ENCODE measurements at regions not wholly inside any gene's neighbourhood (a gene's known extent, or its start where the extent isn't known, plus 50 kb on each side); places are given as distances from the start of the nearest gene placed in this dataset.

GRCh38 chr9:36488389-36488756 lies 84.3 kb upstream of the MELK start:
- no peaks in the 10 kb centered on the region for H3K36me3 ChIP-seq (ENCODE audit: control insufficient read depth, insufficient read depth, low read length)
- H3K4me1 ChIP-seq (ENCODE audit: control insufficient read depth, insufficient read depth, low read length), result peaks cover 12% of the 10 kb centered on the region
- no peaks in the 10 kb centered on the region for H3K27me3 ChIP-seq (ENCODE audit: control insufficient read depth, insufficient read depth, low read length)
- DNase-seq (ENCODE audit: low read depth in 4 of 6, low spot score in 6 of 6), result peak in 1 of 6 donors; percentile 13
- no peaks in the 10 kb centered on the region for H3K9me3 ChIP-seq (ENCODE audit: control insufficient read depth, insufficient read depth, low read length)
- H3K27ac ChIP-seq (ENCODE audit: low read depth, low read length), result peak overlapping the region; percentile 97
- H3K4me3 ChIP-seq (ENCODE audit: low read depth, low read length), result peak overlapping the region; percentile 61
- WGBS (ENCODE audit: insufficient coverage), result 0% methylated on average over 3 of the region's 5 CpGs

- Histone ChIP-seq H3K9me3 (ENCODE audit: control insufficient read depth, insufficient read depth, low read length) (no peaks in the 10 kb centered on the region), H3K4me3 (ENCODE audit: low read depth, low read length) (peak overlapping the region; percentile 61), H3K27ac (ENCODE audit: low read depth, low read length) (peak overlapping the region; percentile 97), H3K27me3 (ENCODE audit: control insufficient read depth, insufficient read depth, low read length) (no peaks in the 10 kb centered on the region), H3K36me3 (ENCODE audit: control insufficient read depth, insufficient read depth, low read length) (peaks cover 5% of the 10 kb centered on the region), H3K4me1 (ENCODE audit: control insufficient read depth, insufficient read depth, low read length) (peaks cover 12% of the 10 kb centered on the region)
- WGBS (ENCODE audit: insufficient coverage), result 0% methylated on average over 92 of the region's 94 CpGs
- DNase-seq (ENCODE audit: low read depth in 4 of 6, low spot score in 6 of 6), result peak in 5 of 6 donors; percentile 70 to 97 (median 81)
Measured at GRCh38 chr9:36487482-36488388, 85.0 kb upstream of the MELK start.

GRCh38 chr9:36486933-36487481 lies 85.7 kb upstream of the MELK start:
- WGBS (ENCODE audit: insufficient coverage), result under 1% methylated on average over 63 of the region's 63 CpGs
- Histone ChIP-seq H3K4me3 (ENCODE audit: low read depth, low read length) (peak overlapping the region; percentile 76), H3K9me3 (ENCODE audit: control insufficient read depth, insufficient read depth, low read length) (no peaks in the 10 kb centered on the region), H3K27ac (ENCODE audit: low read depth, low read length) (peak overlapping the region; percentile 77), H3K36me3 (ENCODE audit: control insufficient read depth, insufficient read depth, low read length) (peaks cover 5% of the 10 kb centered on the region), H3K27me3 (ENCODE audit: control insufficient read depth, insufficient read depth, low read length) (no peaks in the 10 kb centered on the region), H3K4me1 (ENCODE audit: control insufficient read depth, insufficient read depth, low read length) (peaks cover 14% of the 10 kb centered on the region)
- DNase-seq (ENCODE audit: low read depth in 4 of 6, low spot score in 6 of 6), result peak in 3 of 6 donors; percentile 15 to 58 (median 44)

GRCh38 chr9:36486329-36486932 lies 86.3 kb upstream of the MELK start:
- 0% methylated on average over 23 of the region's 24 CpGs for WGBS (ENCODE audit: insufficient coverage)
- H3K9me3 ChIP-seq (ENCODE audit: control insufficient read depth, insufficient read depth, low read length), result no peaks in the 10 kb centered on the region
- H3K27me3 ChIP-seq (ENCODE audit: control insufficient read depth, insufficient read depth, low read length), result no peaks in the 10 kb centered on the region
- peaks cover 5% of the 10 kb centered on the region for H3K36me3 ChIP-seq (ENCODE audit: control insufficient read depth, insufficient read depth, low read length)
- H3K27ac ChIP-seq (ENCODE audit: low read depth, low read length), result peak overlapping the region; percentile 77
- DNase-seq (ENCODE audit: low read depth in 4 of 6, low spot score in 6 of 6), result peak in 3 of 6 donors; percentile 21 to 55 (median 42)
- peak overlapping the region; percentile 76 for H3K4me3 ChIP-seq (ENCODE audit: low read depth, low read length)
- peaks cover 16% of the 10 kb centered on the region for H3K4me1 ChIP-seq (ENCODE audit: control insufficient read depth, insufficient read depth, low read length)

- DNase-seq (ENCODE audit: low read depth in 4 of 6, low spot score in 6 of 6), result peak in 2 of 6 donors; percentile 26 to 61
- peaks cover 17% of the 10 kb centered on the region for H3K4me1 ChIP-seq (ENCODE audit: control insufficient read depth, insufficient read depth, low read length)
- WGBS (ENCODE audit: insufficient coverage), result 1% methylated on average over 9 of the region's 11 CpGs
- no peaks in the 10 kb centered on the region for H3K27me3 ChIP-seq (ENCODE audit: control insufficient read depth, insufficient read depth, low read length)
- peak overlapping the region; percentile 76 for H3K4me3 ChIP-seq (ENCODE audit: low read depth, low read length)
- H3K27ac ChIP-seq (ENCODE audit: low read depth, low read length), result peak overlapping the region; percentile 77
- H3K36me3 ChIP-seq (ENCODE audit: control insufficient read depth, insufficient read depth, low read length), result peaks cover 5% of the 10 kb centered on the region
- no peaks in the 10 kb centered on the region for H3K9me3 ChIP-seq (ENCODE audit: control insufficient read depth, insufficient read depth, low read length)
Measured at GRCh38 chr9:36485647-36486328, 85.7 kb upstream of the RNF38 start.

GRCh38 chr9:36484124-36484523 lies 84.1 kb upstream of the RNF38 start:
- Histone ChIP-seq H3K4me3 (ENCODE audit: low read depth, low read length) (no peak overlapping the region), H3K27me3 (ENCODE audit: control insufficient read depth, insufficient read depth, low read length) (no peaks in the 10 kb centered on the region), H3K36me3 (ENCODE audit: control insufficient read depth, insufficient read depth, low read length) (peaks cover 5% of the 10 kb centered on the region), H3K27ac (ENCODE audit: low read depth, low read length) (no peak overlapping the region), H3K4me1 (ENCODE audit: control insufficient read depth, insufficient read depth, low read length) (peaks cover 28% of the 10 kb centered on the region), H3K9me3 (ENCODE audit: control insufficient read depth, insufficient read depth, low read length) (no peaks in the 10 kb centered on the region)
- no CpG with 5 or more reads among the region's 3 CpGs for WGBS (ENCODE audit: insufficient coverage)
- DNase-seq (ENCODE audit: low read depth in 4 of 6, low spot score in 6 of 6), result no peak

GRCh38 chr9:36479101-36479500 lies 79.0 kb upstream of the RNF38 start:
- peaks cover 5% of the 10 kb centered on the region for H3K36me3 ChIP-seq (ENCODE audit: control insufficient read depth, insufficient read depth, low read length)
- peak in 4 of 6 donors; percentile 15 to 87 (median 54) for DNase-seq (ENCODE audit: low read depth in 4 of 6, low spot score in 6 of 6)
- peaks cover 21% of the 10 kb centered on the region for H3K4me1 ChIP-seq (ENCODE audit: control insufficient read depth, insufficient read depth, low read length)
- H3K9me3 ChIP-seq (ENCODE audit: control insufficient read depth, insufficient read depth, low read length), result no peaks in the 10 kb centered on the region
- H3K27ac ChIP-seq (ENCODE audit: low read depth, low read length), result peak overlapping the region; percentile 76
- 7% methylated on average over 1 of the region's 4 CpGs for WGBS (ENCODE audit: insufficient coverage)
- H3K27me3 ChIP-seq (ENCODE audit: control insufficient read depth, insufficient read depth, low read length), result no peaks in the 10 kb centered on the region
- H3K4me3 ChIP-seq (ENCODE audit: low read depth, low read length), result no peak overlapping the region

GRCh38 chr9:36471359-36471758 lies 71.3 kb upstream of the RNF38 start:
- 100% methylated on average over 2 of the region's 3 CpGs for WGBS (ENCODE audit: insufficient coverage)

GRCh38 chr9:36470643-36471290 lies 70.7 kb upstream of the RNF38 start:
- Histone ChIP-seq H3K36me3 (ENCODE audit: control insufficient read depth, insufficient read depth, low read length) (no peaks in the 10 kb centered on the region), H3K27ac (ENCODE audit: low read depth, low read length) (peak overlapping the region; percentile 72), H3K9me3 (ENCODE audit: control insufficient read depth, insufficient read depth, low read length) (no peaks in the 10 kb centered on the region), H3K27me3 (ENCODE audit: control insufficient read depth, insufficient read depth, low read length) (no peaks in the 10 kb centered on the region), H3K4me1 (ENCODE audit: control insufficient read depth, insufficient read depth, low read length) (peaks cover 4% of the 10 kb centered on the region), H3K4me3 (ENCODE audit: low read depth, low read length) (no peak overlapping the region)
- peak in 1 of 6 donors; percentile 24 for DNase-seq (ENCODE audit: low read depth in 4 of 6, low spot score in 6 of 6)
- WGBS (ENCODE audit: insufficient coverage), result 70% methylated on average over 7 of the region's 7 CpGs

More at GRCh38 chr9:36471359-36471758, 71.3 kb upstream of the RNF38 start:
- Histone ChIP-seq H3K27me3 (ENCODE audit: control insufficient read depth, insufficient read depth, low read length) (no peaks in the 10 kb centered on the region), H3K36me3 (ENCODE audit: control insufficient read depth, insufficient read depth, low read length) (no peaks in the 10 kb centered on the region), H3K4me3 (ENCODE audit: low read depth, low read length) (no peak overlapping the region), H3K4me1 (ENCODE audit: control insufficient read depth, insufficient read depth, low read length) (peaks cover 4% of the 10 kb centered on the region), H3K9me3 (ENCODE audit: control insufficient read depth, insufficient read depth, low read length) (no peaks in the 10 kb centered on the region), H3K27ac (ENCODE audit: low read depth, low read length) (no peak overlapping the region)
- DNase-seq (ENCODE audit: low read depth in 4 of 6, low spot score in 6 of 6), result no peak
